Panc1 (cell line): ENCODE measurements at regions not wholly inside any gene's neighbourhood (a gene's known extent, or its start where the extent isn't known, plus 50 kb on each side); places are given as distances from the start of the nearest gene placed in this dataset.

Experiments
- ATAC-seq: fragments of 200-7000 bp; cut with Tn5 transposase; 2 replicates; pipeline ENCODE4 v1.9.1; 2020; ENCODE audit warnings: mild to moderate bottlenecking, moderate library complexity
- BruUV-seq: library from RNA; stranded (reverse); fragments of 400-500 nt; replicated peaks from 2 replicates; lab custom pipeline; 2021; lab: Mats Ljungman, UMichigan
- CTCF ChIA-PET: fragments of 300-600 bp; sonication (Branson Sonifier 250); formaldehyde crosslinking; loops from one replicate; lab custom pipeline; 2022; ENCODE audit warnings: antibody characterized with exemption; lab: Charles Lee
- POLR2A ChIA-PET: fragments of 300-600 bp; sonication (Branson Sonifier 250); formaldehyde crosslinking; loops from one replicate; lab custom pipeline; 2022; ENCODE audit warnings: antibody characterized with exemption; lab: Charles Lee
- DNase-seq: peaks from one replicate; pipeline ENCODE4 v3.0.0-alpha.2; 2010; ENCODE audit warnings: low read depth, low spot score
- H3K27ac ChIP-seq: 2 replicates; pipeline ENCODE4 v1.5.1; 2011; ENCODE audit warnings: mild to moderate bottlenecking, low read length, inconsistent platforms
- H3K27me3 ChIP-seq: fragments of 200-500 bp; sonication (Bioruptor generic); 2 replicates; pipeline ENCODE4 v1.6.0; 2014; ENCODE audit warnings: low read length, inconsistent platforms; ENCODE audit not compliant: control insufficient read depth, insufficient read depth
- H3K36me3 ChIP-seq: fragments of 200-500 bp; sonication (Bioruptor generic); 2 replicates; pipeline ENCODE4 v1.5.1; 2014; ENCODE audit warnings: inconsistent platforms, mild to moderate bottlenecking, low read length, moderate library complexity; ENCODE audit not compliant: control insufficient read depth, insufficient read depth
- H3K4me1 ChIP-seq: 2 replicates; pipeline ENCODE4 v1.5.1; 2011; ENCODE audit warnings: inconsistent platforms, mild to moderate bottlenecking, low read length, moderate library complexity; ENCODE audit not compliant: control insufficient read depth, insufficient read depth
- H3K4me3 ChIP-seq, 2 experiments: 2 replicates each; pipeline ENCODE4 v1.5.1; 2011 to 2012; ENCODE audit warnings: low read depth in 2 of 2, low read length in 2 of 2, mild to moderate bottlenecking in 2 of 2, inconsistent platforms in 1 of 2, moderate library complexity in 1 of 2
- H3K9me3 ChIP-seq: fragments of 200-500 bp; sonication (Bioruptor generic); 2 replicates; pipeline ENCODE4 v1.5.1; 2014; ENCODE audit warnings: low read depth, mild to moderate bottlenecking, inconsistent platforms, low read length, moderate library complexity; ENCODE audit not compliant: control insufficient read depth, insufficient read depth
- POLR2AphosphoS5 ChIP-seq: IDR thresholded peaks from 2 replicates; pipeline ENCODE4 v1.6.1; 2012; ENCODE audit warnings: mild to moderate bottlenecking, low read depth, low read length, moderate library complexity
- SIN3A ChIP-seq: IDR thresholded peaks from 2 replicates; pipeline ENCODE4 v1.6.1; 2012; ENCODE audit warnings: low read depth, mild to moderate bottlenecking, low read length, moderate library complexity, borderline replicate concordance; ENCODE audit not compliant: insufficient read depth
- TCF7L2 ChIP-seq: IDR thresholded peaks from 2 replicates; pipeline ENCODE4 v1.6.1; 2011; ENCODE audit warnings: mild to moderate bottlenecking, low read depth, low read length, inconsistent platforms
- in situ Hi-C: cut with HindIII; loops from 2 replicates; pipeline ENCODE4 v1.10.0; 2016; ENCODE audit warnings: low sequenced_read_pairs, low pct_unique_long_range_greater_than_20kb
- intact Hi-C: fragments of 100-400 bp; cut with micrococcal nuclease; formaldehyde crosslinking; loops from one replicate; pipeline ENCODE4 v1.10.0; 2022; ENCODE audit not compliant: unreplicated experiment
- TF ChIP-seq, protein P1 (sequence below): fragments of 450-650 bp; IDR thresholded peaks from 2 replicates; pipeline ENCODE4 v1.5.1; 2017; ENCODE audit warnings: mild to moderate bottlenecking
- TF ChIP-seq, protein P2 (sequence below), 2 experiments: IDR thresholded peaks; 2 replicates each; pipeline ENCODE4 v1.6.1; 2011 to 2012; ENCODE audit warnings: low read depth in 2 of 2, control low read depth in 1 of 2, low read length in 1 of 2, mild to moderate bottlenecking in 1 of 2, moderate library complexity in 1 of 2; ENCODE audit not compliant: insufficient read depth in 1 of 2

DNA sequence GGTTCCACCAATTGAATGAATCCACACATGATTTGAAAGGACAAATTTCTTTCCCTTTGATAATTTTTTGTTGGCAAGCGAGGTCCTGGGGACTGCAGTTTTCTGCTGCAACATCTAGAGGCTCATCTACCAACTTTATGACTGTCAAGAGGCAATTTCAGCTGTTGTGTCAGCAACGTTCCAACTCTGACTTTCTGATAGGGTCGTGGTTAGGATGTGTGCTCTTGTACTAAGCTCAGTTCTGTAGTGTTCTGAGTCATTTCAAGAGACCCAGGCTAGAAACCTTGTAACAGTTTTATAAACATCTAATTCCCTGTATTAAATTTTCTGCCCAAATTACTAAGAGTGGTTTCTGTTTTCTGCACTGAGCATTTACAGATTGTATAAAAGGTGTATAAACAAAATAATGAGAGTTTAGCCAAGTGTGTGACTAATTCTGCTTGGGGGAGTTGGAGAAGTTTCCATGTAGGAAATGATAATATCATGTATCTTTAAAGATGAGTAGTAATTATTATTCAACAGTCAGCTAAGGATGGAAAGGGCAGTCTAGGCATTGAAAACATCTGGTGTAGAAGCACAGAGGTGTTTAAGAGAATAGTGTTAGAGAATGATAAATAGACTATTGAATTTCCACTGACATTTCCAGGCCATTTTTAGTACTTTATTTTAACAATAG, 72.2 kb downstream of the RBMXL2 start:
- ChIA-PET POLR2A (no interaction called here), CTCF (no interaction called here)
- Histone ChIP-seq H3K4me3 (no peak overlapping the region), H3K4me1 (no peaks in the 10 kb centered on the region), H3K36me3 (no peaks in the 10 kb centered on the region), H3K9me3 (no peaks in the 10 kb centered on the region), H3K27ac (no peak overlapping the region), H3K27me3 (peaks cover 5% of the 10 kb centered on the region; the same call in 1 of the 2 replicates)
- DNase-seq (no peak), ATAC-seq (no peak)
- intact Hi-C loops: no loop called here
- in situ Hi-C loops: no loop called here
- BruUV-seq: no TSS peak
- TF ChIP-seq POLR2AphosphoS5: no peak
- no peak for TF ChIP-seq TCF7L2
- TF ChIP-seq, protein P1, sequence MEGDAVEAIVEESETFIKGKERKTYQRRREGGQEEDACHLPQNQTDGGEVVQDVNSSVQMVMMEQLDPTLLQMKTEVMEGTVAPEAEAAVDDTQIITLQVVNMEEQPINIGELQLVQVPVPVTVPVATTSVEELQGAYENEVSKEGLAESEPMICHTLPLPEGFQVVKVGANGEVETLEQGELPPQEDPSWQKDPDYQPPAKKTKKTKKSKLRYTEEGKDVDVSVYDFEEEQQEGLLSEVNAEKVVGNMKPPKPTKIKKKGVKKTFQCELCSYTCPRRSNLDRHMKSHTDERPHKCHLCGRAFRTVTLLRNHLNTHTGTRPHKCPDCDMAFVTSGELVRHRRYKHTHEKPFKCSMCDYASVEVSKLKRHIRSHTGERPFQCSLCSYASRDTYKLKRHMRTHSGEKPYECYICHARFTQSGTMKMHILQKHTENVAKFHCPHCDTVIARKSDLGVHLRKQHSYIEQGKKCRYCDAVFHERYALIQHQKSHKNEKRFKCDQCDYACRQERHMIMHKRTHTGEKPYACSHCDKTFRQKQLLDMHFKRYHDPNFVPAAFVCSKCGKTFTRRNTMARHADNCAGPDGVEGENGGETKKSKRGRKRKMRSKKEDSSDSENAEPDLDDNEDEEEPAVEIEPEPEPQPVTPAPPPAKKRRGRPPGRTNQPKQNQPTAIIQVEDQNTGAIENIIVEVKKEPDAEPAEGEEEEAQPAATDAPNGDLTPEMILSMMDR: no peak
- TF ChIP-seq SIN3A: no peak
- TF ChIP-seq, protein P2, sequence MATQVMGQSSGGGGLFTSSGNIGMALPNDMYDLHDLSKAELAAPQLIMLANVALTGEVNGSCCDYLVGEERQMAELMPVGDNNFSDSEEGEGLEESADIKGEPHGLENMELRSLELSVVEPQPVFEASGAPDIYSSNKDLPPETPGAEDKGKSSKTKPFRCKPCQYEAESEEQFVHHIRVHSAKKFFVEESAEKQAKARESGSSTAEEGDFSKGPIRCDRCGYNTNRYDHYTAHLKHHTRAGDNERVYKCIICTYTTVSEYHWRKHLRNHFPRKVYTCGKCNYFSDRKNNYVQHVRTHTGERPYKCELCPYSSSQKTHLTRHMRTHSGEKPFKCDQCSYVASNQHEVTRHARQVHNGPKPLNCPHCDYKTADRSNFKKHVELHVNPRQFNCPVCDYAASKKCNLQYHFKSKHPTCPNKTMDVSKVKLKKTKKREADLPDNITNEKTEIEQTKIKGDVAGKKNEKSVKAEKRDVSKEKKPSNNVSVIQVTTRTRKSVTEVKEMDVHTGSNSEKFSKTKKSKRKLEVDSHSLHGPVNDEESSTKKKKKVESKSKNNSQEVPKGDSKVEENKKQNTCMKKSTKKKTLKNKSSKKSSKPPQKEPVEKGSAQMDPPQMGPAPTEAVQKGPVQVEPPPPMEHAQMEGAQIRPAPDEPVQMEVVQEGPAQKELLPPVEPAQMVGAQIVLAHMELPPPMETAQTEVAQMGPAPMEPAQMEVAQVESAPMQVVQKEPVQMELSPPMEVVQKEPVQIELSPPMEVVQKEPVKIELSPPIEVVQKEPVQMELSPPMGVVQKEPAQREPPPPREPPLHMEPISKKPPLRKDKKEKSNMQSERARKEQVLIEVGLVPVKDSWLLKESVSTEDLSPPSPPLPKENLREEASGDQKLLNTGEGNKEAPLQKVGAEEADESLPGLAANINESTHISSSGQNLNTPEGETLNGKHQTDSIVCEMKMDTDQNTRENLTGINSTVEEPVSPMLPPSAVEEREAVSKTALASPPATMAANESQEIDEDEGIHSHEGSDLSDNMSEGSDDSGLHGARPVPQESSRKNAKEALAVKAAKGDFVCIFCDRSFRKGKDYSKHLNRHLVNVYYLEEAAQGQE (IDR thresholded peaks at IDR 0.05; ENCODE audit: insufficient read depth in 1 of 2, low read depth in 2 of 2, low read length in 1 of 2): no peak

DNA sequence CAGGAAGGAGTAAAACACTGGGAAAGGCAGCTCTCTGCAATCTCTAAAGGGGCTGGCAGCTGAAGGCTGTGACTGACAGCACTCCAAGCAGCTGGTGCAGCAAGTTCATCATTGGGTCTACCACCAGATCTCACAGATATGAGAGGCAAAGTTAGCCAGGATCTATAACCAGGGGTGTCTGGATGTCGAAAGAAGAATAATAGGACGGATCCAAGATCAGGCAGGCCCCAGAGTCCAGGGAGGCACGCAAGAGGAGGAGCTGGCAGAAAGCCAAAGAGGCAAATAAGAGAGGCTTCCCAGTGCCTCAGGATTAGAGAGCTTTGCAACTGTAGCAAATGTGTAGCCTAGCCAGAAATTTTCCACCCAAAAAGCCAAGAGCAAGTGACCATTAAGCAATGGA, 77.1 kb downstream of the RBMXL2 start:
- H3K36me3 ChIP-seq: no peaks in the 10 kb centered on the region
- no peak for TF ChIP-seq SIN3A
- POLR2A ChIA-PET: no interaction called here
- H3K4me1 ChIP-seq: no peaks in the 10 kb centered on the region
- H3K9me3 ChIP-seq: no peaks in the 10 kb centered on the region
- peaks cover 3% of the 10 kb centered on the region; the same call in 1 of the 2 replicates for H3K27me3 ChIP-seq
- ATAC-seq (peak; percentile 26; the same call in 1 of the 2 replicates), DNase-seq (no peak)
- H3K27ac ChIP-seq: no peak overlapping the region
- CTCF ChIA-PET: no interaction called here
- in situ Hi-C loops: no loop called here
- no TSS peak for BruUV-seq
- intact Hi-C loops: no loop called here
- H3K4me3 ChIP-seq: no peak overlapping the region
